Activated T-helper 1 cell treated with anti-CD3 and anti-CD28 coated beads, Interleukin-12 subunit alpha, Interleukin-12 subunit beta, Interleukin-2, Interleukin-4 antibody, amounts not matched to agents 30 ng/mL and 10 ng/mL and 1 ng/mL, durations not matched to agents 14 hours and 24 hours and 36 hours (primary cell): ENCODE measurements at regions not wholly inside any gene's neighbourhood (a gene's known extent, or its start where the extent isn't known, plus 50 kb on each side); places are given as distances from the start of the nearest gene placed in this dataset.

ENCODE experiments used
- DNase-seq: peaks from one replicate; pipeline ENCODE4 v3.0.0; 2021; ENCODE audit warnings: low spot score
- H3K27ac Mint-ChIP-seq: one replicate; pipeline ENCODE4 v1.8.0; 2021; ENCODE audit warnings: mild to moderate bottlenecking, mixed read lengths
- H3K27me3 Mint-ChIP-seq: one replicate; pipeline ENCODE4 v1.8.0; 2022; ENCODE audit warnings: mild to moderate bottlenecking, moderate library complexity, mixed read lengths; ENCODE audit not compliant: insufficient read depth
- H3K36me3 Mint-ChIP-seq: one replicate; pipeline ENCODE4 v1.8.0; 2021; ENCODE audit warnings: low read depth, mixed read lengths
- H3K4me1 Mint-ChIP-seq: one replicate; pipeline ENCODE4 v1.8.0; 2021; ENCODE audit warnings: low read depth, mixed read lengths
- H3K4me3 Mint-ChIP-seq: one replicate; pipeline ENCODE4 v1.8.0; 2021; ENCODE audit warnings: mild to moderate bottlenecking, moderate library complexity, mixed read lengths
- H3K9me3 Mint-ChIP-seq: one replicate; pipeline ENCODE4 v1.8.0; 2021; ENCODE audit warnings: mixed read lengths
- intact Hi-C: fragments of 100-400 bp; cut with micrococcal nuclease; formaldehyde crosslinking; loops from one replicate; pipeline ENCODE4 v1.15.1; 2024

DNA sequence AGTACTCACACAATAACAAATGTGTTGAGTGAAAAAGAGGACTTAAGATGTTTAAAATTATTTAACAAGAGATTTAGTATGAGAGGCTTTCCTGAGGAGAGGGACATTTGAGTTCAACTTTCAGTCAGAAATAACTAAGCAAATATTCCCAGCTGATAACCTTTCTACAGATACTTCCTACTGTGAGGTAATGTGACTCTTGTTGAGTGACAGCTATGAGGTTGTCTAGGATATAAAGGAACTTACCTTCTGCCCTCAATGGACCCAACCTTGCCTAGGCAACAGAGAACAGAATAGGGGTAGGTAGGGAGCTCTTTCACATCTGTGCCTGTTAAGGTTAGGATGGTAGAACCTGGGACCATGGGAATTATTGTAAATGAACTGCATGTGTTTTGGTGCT lies 54.7 kb downstream of the GLUD2 start:
- Mint-ChIP-seq H3K27me3 (no peaks in the 10 kb centered on the region), H3K9me3 (no peaks in the 10 kb centered on the region), H3K27ac (no peak overlapping the region), H3K36me3 (no peaks in the 10 kb centered on the region), H3K4me1 (no peaks in the 10 kb centered on the region), H3K4me3 (no peak overlapping the region)
- no peak for DNase-seq
- intact Hi-C loops = no loop called here

DNA sequence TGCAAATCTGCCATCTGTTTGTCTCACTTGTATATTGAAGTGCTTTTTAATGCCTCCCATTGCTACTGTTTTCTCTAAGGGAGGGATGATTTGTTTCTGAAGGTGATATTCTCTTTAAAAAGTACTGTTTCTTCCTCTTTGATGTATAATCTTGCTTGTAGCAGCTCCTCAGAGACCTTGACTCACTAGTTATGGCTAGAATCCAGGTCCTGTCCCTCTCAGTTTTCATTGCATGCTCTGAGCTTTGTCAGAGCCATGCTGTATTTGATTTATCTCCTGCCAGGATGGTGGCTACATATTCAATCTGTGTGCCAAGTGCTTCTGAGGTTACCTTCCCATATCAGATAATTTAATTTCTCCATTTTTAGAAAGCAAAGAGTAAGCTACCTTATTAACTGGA lies 56.0 kb downstream of the GLUD2 start:
- no peak overlapping the region for H3K27ac Mint-ChIP-seq
- intact Hi-C loops = no loop called here
- no peaks in the 10 kb centered on the region for H3K36me3 Mint-ChIP-seq
- no peaks in the 10 kb centered on the region for H3K9me3 Mint-ChIP-seq
- H3K27me3 Mint-ChIP-seq = no peaks in the 10 kb centered on the region
- H3K4me1 Mint-ChIP-seq = no peaks in the 10 kb centered on the region
- DNase-seq = no peak
- no peak overlapping the region for H3K4me3 Mint-ChIP-seq

DNA sequence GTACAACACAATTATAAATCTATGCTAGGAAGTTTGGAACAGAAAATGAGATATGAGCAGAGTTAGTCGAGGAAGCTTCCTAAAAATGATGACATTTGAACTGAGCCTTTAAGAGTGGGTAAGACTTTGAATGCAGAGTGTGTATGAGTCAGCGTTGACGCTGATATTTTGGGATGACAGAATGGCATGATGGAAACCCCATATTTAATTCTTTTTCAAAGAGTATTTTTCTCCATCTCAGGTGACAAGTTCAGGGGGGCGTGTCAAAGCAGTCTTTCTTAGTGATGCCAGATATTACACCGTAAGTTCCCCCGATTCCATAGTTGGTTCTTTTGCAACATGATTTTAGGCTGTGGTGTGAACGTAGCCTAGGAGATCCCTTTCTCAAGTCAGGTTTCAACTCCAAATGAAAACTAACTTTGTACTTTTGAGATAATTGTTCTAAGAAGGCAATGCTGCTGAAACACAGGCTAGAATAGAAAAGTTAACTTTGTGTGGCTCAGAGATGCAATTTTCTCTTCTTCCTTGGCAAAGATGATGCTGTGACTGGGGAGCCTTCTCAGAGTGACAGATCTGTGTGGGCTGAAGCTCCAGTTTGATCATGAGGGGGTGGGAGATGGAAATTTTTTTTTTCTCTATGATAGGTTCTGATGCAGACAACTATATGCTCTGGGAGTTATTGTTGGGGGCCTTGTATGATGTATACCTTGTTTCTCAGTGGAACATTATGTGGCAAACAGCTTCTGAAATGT lies 59.2 kb downstream of the GLUD2 start:
- Mint-ChIP-seq H3K27ac (no peak overlapping the region), H3K4me1 (no peaks in the 10 kb centered on the region), H3K9me3 (no peaks in the 10 kb centered on the region), H3K4me3 (no peak overlapping the region), H3K36me3 (no peaks in the 10 kb centered on the region), H3K27me3 (no peaks in the 10 kb centered on the region)
- intact Hi-C loops = no loop called here
- no peak for DNase-seq

DNA sequence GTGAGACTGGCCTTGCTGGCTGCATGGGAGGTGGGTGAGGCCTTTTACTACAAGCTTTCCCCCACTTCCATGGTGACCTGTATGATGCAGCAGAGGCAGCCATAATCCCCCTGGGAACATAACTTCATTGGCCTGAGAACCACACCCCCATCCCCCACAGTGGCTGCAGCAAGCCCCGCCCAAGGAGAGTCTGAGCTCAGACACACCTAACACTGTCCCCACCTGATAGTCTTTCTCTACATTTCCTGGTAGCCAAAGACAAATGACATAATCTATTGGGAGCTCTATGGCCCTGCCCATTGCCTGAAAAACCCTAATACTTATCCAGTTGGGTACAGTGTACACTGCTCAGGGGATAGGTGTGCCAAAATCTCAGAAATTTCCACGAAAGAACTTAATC lies 62.6 kb downstream of the GLUD2 start:
- Mint-ChIP-seq H3K27ac (no peak overlapping the region), H3K27me3 (no peaks in the 10 kb centered on the region)
- intact Hi-C loops = no loop called here

DNA sequence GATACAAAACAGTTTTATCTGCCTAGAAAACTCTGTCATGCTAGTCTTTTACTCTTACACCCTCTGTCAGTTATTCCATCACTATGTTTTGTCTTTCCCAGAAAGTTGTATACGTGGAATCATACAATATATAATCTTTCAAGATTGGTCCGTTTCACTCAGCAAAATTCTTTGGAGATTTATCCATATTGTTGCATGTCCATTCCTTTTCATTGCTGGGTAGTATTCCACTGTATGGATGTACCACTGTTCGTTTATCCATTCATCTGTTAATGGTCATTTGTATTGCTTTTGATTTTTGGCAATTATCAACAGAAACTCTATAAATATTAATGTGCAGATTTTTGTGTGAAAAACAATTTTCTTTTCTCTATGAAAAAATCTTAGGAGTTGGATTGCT lies 63.1 kb downstream of the GLUD2 start:
- H3K4me1 Mint-ChIP-seq = no peaks in the 10 kb centered on the region
- no peak overlapping the region for H3K27ac Mint-ChIP-seq

More for the DNA sequence above, 62.6 kb downstream of the GLUD2 start:
- Mint-ChIP-seq H3K36me3 (no peaks in the 10 kb centered on the region), H3K9me3 (no peaks in the 10 kb centered on the region), H3K4me1 (no peaks in the 10 kb centered on the region), H3K4me3 (no peak overlapping the region)
- DNase-seq = no peak

DNA sequence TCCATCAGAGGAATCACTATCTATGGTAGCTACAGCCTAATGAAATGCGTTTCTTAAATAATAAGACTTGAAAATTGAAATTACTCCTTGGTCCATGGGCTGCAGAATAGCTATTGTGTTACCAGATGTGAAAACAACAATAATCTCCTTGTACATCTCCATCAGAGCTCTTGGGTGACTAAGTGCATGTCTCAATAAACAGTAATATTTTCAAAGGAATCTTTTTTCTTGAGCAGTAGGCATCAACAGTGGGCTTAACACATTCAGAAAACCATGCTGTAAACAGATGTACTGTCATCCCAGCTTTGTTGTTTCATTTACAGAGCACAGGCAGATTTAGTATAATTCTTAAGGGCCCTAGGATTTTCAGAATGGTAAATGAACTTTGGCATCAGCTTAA lies 67.3 kb downstream of the GLUD2 start:
- Mint-ChIP-seq H3K27me3 (peaks cover 2% of the 10 kb centered on the region), H3K36me3 (no peaks in the 10 kb centered on the region), H3K27ac (no peak overlapping the region), H3K4me1 (no peaks in the 10 kb centered on the region), H3K9me3 (no peaks in the 10 kb centered on the region), H3K4me3 (no peak overlapping the region)
- DNase-seq = no peak
- intact Hi-C loops = no loop called here

More for the DNA sequence above, 63.1 kb downstream of the GLUD2 start:
- intact Hi-C loops = no loop called here
- Mint-ChIP-seq H3K27me3 (no peaks in the 10 kb centered on the region), H3K9me3 (no peaks in the 10 kb centered on the region), H3K36me3 (no peaks in the 10 kb centered on the region), H3K4me3 (no peak overlapping the region)
- DNase-seq = no peak

DNA sequence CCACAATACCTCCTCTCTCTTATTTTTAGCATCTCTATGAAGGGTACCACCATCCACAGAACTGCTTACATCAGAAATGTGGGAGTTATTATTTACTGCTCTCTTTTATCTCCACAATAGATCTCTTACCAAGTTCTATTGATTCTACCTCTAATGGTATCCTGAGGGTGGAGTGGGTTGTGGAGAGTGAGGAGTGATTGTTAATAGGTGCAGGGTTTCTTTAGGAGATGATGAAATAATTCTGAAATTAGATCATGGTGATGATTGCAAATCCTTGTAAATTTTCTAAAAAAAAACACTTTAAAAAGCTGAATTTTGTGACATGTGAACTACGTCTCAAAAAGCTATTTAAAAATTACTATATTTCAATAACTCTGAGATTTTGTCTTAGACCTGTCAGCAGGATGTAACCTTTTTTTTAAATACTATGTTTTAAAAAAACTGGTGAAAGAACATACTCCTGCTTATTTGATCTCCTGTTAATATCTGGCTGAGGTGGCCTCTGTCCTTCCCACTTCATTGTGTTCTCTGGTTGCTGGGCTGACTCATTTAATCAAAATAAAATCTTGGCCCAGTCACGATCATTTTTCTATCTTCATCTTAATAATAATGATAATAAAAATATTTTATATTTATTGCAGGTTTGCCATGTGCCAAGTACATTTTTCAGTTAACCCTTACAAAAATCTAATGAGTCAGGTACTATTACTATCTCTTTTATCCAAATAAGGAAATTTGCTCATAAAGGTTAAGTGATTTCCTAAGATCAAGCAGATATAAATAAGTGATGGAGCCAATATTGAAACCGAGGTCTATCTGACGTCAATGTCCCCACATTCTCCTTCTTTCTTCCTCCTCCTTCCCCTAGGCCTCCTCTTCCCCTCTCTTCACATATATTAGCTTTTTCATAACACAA lies 73.5 kb downstream of the GLUD2 start:
- H3K4me1 Mint-ChIP-seq = no peaks in the 10 kb centered on the region
- H3K36me3 Mint-ChIP-seq = no peaks in the 10 kb centered on the region
- no peaks in the 10 kb centered on the region for H3K9me3 Mint-ChIP-seq
- H3K4me3 Mint-ChIP-seq = no peak overlapping the region
- H3K27ac Mint-ChIP-seq = no peak overlapping the region
- intact Hi-C loops = no loop called here
- no peak for DNase-seq
- H3K27me3 Mint-ChIP-seq = peaks cover 2% of the 10 kb centered on the region

DNA sequence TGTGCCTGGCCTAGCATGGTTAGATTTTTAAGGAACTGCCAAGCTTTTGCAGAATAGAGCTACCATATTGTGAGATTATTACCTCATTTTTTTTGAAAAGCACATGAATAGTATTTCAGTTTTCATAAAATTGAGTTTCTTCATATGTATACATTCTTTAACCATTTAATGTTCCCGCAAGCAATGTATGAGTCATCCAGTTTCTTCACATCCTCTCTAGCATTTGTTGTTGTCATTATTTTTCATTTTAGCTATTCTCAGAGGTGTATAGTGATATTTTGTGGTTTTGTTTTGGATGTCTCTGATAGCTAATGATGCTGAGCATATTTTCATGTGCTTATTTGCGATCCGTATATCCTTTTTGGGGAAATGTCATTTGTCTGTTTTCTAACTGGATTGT lies 74.9 kb downstream of the GLUD2 start:
- no peak for DNase-seq
- Mint-ChIP-seq H3K27ac (no peak overlapping the region), H3K4me3 (no peak overlapping the region), H3K4me1 (no peaks in the 10 kb centered on the region), H3K36me3 (no peaks in the 10 kb centered on the region), H3K27me3 (peaks cover 2% of the 10 kb centered on the region), H3K9me3 (no peaks in the 10 kb centered on the region)
- intact Hi-C loops = no loop called here

DNA sequence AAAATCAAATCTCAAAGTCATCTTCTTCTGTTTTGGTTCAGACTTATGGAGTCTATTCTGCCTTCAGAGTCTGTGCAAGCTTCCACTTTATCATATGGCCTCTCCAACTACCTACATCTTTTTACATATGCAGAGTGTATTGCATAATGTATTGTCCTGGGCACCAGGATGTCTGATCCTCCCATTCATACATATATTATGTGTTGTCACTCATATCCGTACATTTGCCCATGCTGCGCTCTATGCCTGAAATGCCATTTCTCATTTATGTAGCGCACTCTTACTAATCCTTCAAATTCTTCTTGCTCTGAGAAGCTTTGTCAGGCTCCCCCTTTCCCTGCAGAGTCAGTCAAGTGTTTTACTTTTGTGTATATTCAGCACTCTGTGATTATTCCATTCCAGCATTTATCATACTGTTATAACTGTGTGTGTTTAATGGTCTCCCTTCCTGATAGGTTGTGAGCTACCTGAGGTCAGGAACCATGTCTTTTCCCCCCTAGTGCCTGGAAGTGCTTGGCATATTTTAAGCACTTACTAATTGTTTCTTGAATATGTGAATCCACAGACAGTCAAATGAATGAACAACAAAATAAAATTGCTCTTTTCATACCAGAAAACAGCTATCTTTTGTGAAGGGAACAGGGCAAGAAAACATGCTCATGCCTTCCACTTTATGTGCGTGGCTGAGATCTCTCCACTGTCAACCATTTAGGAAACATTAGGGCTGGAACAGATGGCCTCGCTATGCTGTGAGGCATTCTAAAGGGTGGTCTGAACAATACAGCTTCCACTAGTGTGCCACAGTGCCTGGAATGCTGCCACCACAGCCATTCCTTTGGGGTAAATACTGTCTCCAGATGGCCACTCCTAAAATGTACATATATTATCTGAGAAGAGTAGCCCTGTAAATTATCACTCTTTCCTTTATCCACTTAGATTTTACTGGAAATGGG lies 81.8 kb downstream of the GLUD2 start:
- no peaks in the 10 kb centered on the region for H3K36me3 Mint-ChIP-seq
- intact Hi-C loops = no loop called here
- no peak overlapping the region for H3K27ac Mint-ChIP-seq

DNA sequence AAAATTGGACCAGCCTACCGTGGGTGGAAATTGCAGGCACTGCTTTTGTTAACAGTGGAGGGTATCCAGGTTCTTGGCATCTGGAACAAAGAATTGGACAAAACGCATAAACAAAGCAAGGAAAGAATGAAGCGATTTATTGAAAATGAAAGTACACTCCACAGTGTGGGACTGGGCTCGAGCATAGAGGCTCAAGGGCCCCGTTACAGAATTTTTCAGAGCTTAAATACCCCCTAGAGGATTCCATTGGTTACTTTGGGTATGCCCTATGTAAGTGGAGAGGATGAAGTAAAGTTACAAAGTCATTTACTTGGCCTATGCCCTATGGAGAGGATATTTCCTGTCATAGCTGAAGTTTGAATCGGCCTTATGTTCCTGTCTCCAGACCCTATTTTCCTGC lies 85.3 kb downstream of the GLUD2 start:
- DNase-seq = no peak
- Mint-ChIP-seq H3K4me1 (no peaks in the 10 kb centered on the region), H3K27me3 (no peaks in the 10 kb centered on the region), H3K36me3 (no peaks in the 10 kb centered on the region), H3K4me3 (no peak overlapping the region), H3K9me3 (no peaks in the 10 kb centered on the region), H3K27ac (no peak overlapping the region)
- intact Hi-C loops = no loop called here

More for the DNA sequence above, 81.8 kb downstream of the GLUD2 start:
- H3K4me3 Mint-ChIP-seq = no peak overlapping the region
- DNase-seq = no peak
- no peaks in the 10 kb centered on the region for H3K27me3 Mint-ChIP-seq
- H3K4me1 Mint-ChIP-seq = no peaks in the 10 kb centered on the region
- no peaks in the 10 kb centered on the region for H3K9me3 Mint-ChIP-seq

DNA sequence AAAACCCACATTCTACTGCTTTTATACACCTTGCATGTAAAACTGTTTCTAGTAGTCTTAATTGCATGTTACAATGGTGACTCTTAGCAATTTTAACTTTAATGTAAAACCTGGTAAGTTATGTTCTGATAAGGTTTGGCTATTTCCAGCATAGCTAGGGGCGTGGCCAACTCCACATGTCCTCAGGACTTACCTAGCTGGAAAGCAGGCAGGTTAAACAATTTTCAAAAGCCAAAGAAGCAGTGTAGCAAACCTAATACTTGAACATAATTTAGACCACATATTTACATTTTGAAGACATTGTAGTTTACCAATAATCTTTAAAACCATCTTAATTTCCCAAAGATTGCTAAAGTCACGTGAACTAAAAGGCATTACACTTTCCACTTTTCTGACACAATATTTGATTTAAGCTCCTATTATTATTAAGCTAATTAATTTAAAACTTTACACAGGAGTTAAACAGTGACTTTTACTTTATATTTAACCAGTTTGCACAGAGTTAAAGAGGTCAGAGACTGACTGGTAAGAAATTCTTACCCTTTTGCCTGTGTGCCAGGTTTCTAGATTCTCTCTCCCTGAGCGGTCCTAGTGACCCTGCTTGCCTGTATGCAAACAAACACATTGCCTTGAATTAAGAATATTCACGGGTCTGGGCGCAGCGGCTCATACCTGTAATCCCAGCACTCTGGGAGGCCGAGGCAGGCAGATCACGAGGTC lies 88.2 kb downstream of the GLUD2 start:
- Mint-ChIP-seq H3K27ac (no peak overlapping the region), H3K27me3 (no peaks in the 10 kb centered on the region), H3K36me3 (no peaks in the 10 kb centered on the region), H3K4me3 (no peak overlapping the region), H3K4me1 (no peaks in the 10 kb centered on the region), H3K9me3 (no peaks in the 10 kb centered on the region)
- intact Hi-C loops = no loop called here
- DNase-seq = no peak

DNA sequence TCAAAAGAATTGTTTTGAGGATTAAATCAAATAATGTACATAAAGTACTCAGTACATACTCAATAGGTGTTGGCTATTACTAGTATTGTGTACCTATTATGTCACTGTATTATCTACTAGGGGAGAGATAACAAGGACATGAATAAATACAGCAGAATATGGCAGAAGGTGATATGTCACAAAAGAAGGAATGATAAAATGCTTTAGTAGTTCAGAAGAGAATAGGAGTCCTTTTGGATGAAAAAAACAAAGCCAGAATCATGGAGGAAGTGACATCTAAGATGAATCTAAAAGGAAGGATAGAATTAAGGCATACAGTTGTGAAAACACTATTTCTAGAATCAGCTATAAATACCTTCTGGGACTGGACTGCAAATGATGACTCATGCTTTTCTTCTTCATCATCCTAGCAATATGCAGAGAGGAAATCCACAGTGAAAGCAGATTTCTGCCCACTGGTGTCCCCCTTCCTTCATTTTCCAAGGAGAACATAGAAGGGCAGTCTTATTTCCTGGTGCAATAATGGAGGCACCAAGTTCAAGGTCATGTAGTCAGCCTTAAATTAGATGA lies 98.7 kb downstream of the GLUD2 start:
- H3K27me3 Mint-ChIP-seq = peaks cover 2% of the 10 kb centered on the region
- H3K9me3 Mint-ChIP-seq = no peaks in the 10 kb centered on the region
- no peaks in the 10 kb centered on the region for H3K4me1 Mint-ChIP-seq
- intact Hi-C loops = no loop called here
- H3K4me3 Mint-ChIP-seq = no peak overlapping the region
- H3K36me3 Mint-ChIP-seq = no peaks in the 10 kb centered on the region
- no peak overlapping the region for H3K27ac Mint-ChIP-seq
- no peak for DNase-seq
